ENCODE measurements at regions not wholly inside any gene's neighbourhood (a gene's known extent, or its start where the extent isn't known, plus 50 kb on each side); places are given as distances from the start of the nearest gene placed in this dataset.

- TF ChIP-seq CREB3 (CRISPR knock-in tag; IDR thresholded peaks at IDR 0.05) (no peak), MLLT10 (CRISPR knock-in tag; IDR thresholded peaks at IDR 0.05) (no peak), ZFP36L2 (CRISPR knock-in tag; IDR thresholded peaks at IDR 0.05) (no peak), HMGXB4 (CRISPR knock-in tag; IDR thresholded peaks at IDR 0.05; ENCODE audit: borderline replicate concordance in 1 of 2, low read depth in 1 of 2) (no peak)
Measured at GRCh38 chr4:187212446-187213080, 488.9 kb upstream of the FAT1 start (continued).

- no peaks in the 10 kb centered on the region for H3K36me3 ChIP-seq (replicated peaks in 1 of 2; ENCODE audit: control insufficient read depth in 1 of 2, insufficient read depth in 2 of 2, low read length in 2 of 2)
- H3K27ac ChIP-seq (ENCODE audit: extremely low read length, insufficient read depth, low read length), result no peak overlapping the region
- 53% methylated on average over 17 of the region's 17 CpGs for WGBS (ENCODE audit: low lambda C conversion rate)
- DNase-seq (ENCODE audit: low spot score), result no peak
- CTCF ChIA-PET (ENCODE audit: low intra/inter-chr PET ratio, low total read pairs), result no interaction called here
- H3K9ac ChIP-seq (ENCODE audit: insufficient read depth, low read depth, low read length), result no peak overlapping the region
- no peak overlapping the region for H3K4me3 ChIP-seq (replicated peaks in 1 of 3; ENCODE audit: insufficient read depth in 1 of 3, low read depth in 2 of 3, low read length in 3 of 3)
- H3K79me2 ChIP-seq (ENCODE audit: insufficient read depth, low read length), result no peaks in the 10 kb centered on the region
- no peaks in the 10 kb centered on the region for H4K20me1 ChIP-seq (ENCODE audit: insufficient read depth, low read length)
- in situ Hi-C loops (cut with HindIII; ENCODE audit: extremely low pct_ligation_motif_present, low pct_unique_long_range_greater_than_20kb), result no loop called here
- no peak overlapping the region for H3K4me2 ChIP-seq (ENCODE audit: low read depth, low read length)
- no peaks in the 10 kb centered on the region for H3K9me3 ChIP-seq (ENCODE audit: low read length)
- POLR2A ChIA-PET, result no interaction called here
- no peak overlapping the region for H2AFZ ChIP-seq (ENCODE audit: low read length)
- H3K4me1 ChIP-seq (ENCODE audit: insufficient read depth, low read length), result no peaks in the 10 kb centered on the region
- intact Hi-C loops (cut with micrococcal nuclease; ENCODE audit: unreplicated experiment), result no loop called here
- no TSS peak for BruUV-seq (replicated peaks)
- H3K27me3 ChIP-seq (ENCODE audit: control insufficient read depth in 1 of 2, insufficient read depth in 2 of 2, low read length in 2 of 2), result peaks cover 0 to 8% of the 10 kb centered on the region in 2 experiments; a peak in 1 of 5 replicates
- no peak for ATAC-seq
- TF ChIP-seq MTA1 (CRISPR knock-in tag; IDR thresholded peaks at IDR 0.05; ENCODE audit: borderline replicate concordance), result no peak
- TF ChIP-seq BORCS8-MEF2B (CRISPR knock-in tag; IDR thresholded peaks at IDR 0.05), result no peak
- no peak for TF ChIP-seq TOPORS (CRISPR knock-in tag; IDR thresholded peaks at IDR 0.05)
- no peak for FAIRE-seq
Measured at GRCh38 chr4:187215438-187215837, 491.8 kb upstream of the FAT1 start.
